NCI-H345 treated with DMSO at 0.1 percent for 48 hours (cell line): ENCODE measurements at regions not wholly inside any gene's neighbourhood (a gene's known extent, or its start where the extent isn't known, plus 50 kb on each side); places are given as distances from the start of the nearest gene placed in this dataset.
"Not testable (repeated sequence)": the region's sequence is repeated elsewhere in the genome, so short reads cannot be mapped to it uniquely, and the experiment has no call there.

Experiments
- DNase-seq: peaks from one replicate; lab custom pipeline; 2025; ENCODE audit not compliant: unreplicated experiment; lab: John Stamatoyannopoulos, UW

DNA sequence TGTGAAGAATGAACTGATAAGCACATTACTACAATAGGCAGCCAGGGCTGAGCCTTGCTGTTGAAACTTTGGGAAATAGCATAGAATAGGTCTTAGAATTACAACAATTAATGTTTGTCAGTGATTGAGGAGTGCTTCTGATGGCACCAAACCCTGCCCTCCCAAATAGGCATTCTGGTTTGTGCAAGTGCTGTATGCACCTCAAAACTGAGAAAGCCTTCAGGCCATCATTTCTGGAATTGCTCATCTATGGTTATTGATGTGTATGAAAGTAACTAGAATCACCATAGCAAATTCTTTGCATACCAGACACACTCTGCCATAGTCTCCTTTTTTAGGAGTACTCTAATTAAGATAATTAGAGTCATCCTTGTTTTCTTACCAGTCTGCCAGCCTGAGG, 585.0 kb upstream of the MBL2 start:
- DNase-seq, result no peak

DNA sequence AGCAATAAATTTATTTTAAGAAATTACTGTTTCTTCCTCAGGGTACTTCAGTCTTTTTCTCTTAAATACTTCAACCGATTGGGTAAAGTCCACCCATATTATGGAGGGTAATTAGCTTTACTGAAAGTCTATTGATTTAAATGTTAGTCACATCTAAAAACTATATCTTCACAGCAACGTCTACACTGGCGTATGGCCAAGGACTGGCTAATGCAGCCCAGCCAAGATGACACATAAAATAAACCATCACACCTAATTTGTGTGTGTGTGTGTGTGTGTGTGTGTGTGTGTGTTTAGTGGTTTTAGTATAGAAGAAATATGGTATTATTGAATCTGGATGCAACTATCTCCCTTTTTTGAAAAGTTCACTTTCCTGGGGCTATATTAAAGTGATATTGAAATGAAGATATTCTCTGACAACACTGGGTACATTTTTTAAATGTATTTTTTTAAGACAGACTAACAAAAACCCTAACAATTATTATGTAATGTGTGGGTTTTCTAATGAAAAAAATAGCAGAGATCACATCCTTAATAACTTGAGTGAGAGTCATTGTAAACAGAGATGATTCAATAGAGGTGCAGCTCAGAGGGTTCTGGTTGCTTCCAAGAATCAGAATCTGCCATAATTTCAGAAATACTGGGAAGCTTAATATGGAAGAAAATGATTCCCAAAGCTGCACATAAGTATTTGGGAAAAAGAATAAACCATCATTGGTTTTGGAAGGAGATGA, 584.2 kb upstream of the MBL2 start:
- DNase-seq, result no peak

DNA sequence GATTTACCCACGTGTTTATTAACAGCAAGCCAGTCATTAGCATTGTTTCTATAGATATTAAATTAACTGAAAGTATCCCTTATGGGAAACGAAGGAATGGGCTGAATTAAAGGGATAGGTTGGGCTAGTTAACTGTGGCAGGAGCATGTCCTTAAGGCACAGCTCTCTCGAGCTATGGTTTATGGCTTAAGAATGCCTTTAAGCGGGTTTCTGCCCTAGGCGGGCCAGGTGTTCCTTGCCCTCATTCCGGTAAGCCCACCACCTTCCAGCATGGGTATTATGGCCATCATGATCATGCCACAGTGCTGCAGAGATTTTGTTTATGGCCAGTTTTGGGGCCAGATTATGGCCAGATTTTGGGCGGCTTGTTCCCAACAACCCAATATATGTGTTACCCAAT, 569.9 kb upstream of the MBL2 start:
- DNase-seq, result not testable (repeated sequence)

DNA sequence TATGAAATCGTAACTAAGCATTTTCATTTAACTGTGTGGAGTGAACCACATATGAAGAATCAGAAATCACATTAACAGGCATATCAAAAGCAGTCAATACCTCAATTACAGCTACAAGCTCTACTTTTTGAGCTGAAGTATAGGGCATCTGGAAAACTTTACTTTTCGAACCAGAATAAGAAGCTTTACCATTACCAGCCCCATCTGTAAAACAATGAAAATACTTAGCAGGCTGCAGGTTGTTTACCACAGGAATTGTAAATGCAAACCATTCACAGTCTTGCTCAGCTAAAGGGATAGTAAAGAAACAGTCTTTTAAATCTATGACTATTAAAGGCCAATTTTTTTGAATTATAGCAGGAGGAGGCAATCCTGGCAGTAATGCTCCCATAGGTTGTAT, 565.6 kb upstream of the MBL2 start:
- DNase-seq, result not testable (repeated sequence)

DNA sequence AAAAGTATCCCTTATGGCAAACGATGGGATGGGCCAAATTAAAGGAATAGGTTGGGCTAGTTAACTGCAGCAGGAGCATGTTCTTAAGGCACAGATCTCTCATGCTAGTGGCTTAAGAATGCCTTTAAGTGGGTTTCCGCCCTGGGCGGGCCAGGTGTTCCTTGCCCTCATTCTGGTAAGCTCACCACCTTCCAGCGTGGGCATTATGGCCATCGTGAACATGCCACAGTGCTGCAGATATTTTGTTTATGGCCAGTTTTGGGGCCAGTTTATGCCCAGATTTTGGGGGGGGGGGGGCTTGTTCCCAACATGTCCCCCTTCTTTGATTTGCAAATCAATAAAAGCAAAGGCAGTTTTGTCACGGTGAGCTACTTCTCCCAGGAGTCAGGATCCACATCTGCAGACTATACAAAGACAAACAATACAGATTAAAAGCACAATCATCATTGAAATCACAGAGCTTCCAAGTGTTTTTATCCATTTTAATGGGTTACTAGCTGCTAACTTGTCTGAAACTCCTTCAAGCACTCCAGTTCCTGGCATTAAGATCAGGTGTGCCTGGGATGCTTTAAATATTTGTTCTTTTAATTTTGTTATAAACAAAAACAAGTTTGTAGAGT, 563.3 kb upstream of the MBL2 start:
- DNase-seq, result not testable (repeated sequence)

DNA sequence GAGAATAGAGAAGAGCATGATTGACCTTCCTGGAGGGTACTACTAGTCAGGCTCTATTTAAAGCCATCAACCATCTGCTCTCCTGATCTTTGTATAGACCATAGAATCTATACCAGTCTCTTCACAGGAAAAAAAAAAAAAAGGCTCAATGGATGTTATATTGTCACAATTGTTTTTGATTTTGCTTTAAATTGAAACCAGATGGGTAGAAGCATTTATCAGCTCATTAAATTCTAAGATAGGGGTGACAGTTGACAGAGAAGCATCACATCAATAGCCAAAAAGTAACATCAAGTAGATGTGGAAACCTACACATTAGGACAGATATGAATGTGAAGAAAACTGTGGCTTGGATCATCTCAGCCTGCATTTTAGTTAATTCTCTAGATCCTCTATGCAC, 558.9 kb upstream of the MBL2 start:
- DNase-seq, result no peak

DNA sequence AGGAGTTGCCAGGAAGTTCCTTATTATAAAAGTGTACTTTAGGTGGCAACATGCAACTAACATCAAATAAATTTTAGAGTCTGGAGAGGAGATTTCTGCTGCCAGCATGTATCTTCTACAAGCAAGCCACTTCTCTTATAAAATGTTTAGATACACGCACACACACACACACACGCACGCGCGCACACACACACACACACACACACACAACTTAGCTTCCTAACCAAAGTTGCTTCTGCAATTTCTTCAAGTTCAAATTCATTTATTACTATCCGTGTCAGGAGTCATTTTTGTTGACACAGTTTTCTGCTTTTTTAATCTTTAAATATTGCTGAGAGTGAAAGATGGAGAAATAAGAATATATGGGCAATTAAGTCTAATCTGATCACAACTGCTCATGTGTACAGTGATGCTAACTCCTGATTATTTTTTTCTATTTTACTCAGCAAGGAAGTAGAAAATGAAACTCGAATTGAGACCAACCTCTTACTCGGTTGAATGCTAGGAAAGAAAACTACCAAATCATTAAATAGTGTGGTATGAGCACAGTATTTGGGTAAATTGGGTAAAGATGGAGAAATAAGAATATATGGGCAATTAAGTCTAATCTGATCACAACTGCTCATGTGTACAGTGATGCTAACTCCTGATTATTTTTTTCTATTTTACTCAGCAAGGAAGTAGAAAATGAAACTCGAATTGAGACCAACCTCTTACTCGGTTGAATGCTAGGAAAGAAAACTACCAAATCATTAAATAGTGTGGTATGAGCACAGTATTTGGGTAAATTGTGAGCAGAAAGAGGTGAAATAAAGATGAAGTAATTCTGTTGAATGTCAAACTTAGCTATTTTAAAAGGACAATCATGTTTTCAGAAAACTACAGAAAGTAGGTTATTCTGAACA, 554.1 kb upstream of the MBL2 start:
- DNase-seq, result not testable (repeated sequence)

DNA sequence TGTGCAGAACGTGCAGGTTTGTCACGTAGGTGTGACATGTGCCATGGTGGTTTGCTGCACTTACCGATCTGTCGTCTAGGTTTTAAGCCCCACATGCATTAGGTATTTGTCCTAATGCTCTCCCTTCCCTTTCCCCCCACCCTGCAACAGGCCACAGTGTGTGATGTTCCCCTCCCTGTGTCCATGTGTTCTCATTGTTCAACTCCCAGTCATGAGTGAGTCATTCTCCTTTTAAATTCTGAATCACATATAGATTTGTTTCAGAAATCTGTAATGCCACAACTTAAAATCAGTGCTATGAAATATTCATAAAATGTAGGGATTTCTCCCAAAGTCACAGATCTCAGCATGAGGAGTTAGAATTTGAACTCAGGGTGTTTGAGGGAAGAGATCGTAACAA, 552.5 kb upstream of the MBL2 start:
- no peak for DNase-seq

DNA sequence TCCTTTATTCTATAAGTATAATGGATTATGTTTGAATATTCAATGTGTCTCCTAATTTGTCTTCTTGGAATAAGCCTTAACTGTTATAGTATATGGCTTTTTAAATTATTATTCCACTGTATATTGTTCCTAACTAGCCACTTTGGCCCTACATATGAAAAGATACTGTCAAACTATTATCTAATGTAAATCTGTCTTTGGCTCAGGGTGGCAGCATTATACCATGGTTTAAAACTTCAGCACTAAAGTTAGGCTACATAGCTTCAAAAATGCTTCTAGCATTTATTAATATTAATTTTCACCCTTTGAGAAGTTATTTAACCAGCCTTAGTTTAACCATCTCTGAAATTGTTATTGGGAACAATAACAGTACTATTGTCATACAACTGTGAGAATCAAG, 543.1 kb upstream of the MBL2 start:
- no peak for DNase-seq

DNA sequence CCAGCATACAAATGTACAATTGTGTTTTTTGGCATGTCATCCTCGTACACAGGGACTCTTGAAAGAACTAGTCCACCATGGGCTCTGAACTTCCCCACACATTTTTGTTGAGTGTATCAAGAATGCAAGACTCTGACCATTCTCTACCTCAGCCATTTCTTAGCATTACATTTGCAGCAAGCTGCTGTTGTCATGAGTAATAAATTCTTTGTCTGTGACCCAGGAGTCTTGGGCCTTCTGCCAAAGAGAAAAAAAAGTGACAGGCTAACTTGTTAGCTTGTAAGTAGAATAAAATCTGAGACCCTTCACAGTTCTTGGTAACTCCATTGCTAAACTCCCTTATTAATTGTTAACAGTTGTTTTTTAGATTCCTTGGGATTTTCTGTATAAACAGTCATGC, 542.3 kb upstream of the MBL2 start:
- DNase-seq, result no peak

DNA sequence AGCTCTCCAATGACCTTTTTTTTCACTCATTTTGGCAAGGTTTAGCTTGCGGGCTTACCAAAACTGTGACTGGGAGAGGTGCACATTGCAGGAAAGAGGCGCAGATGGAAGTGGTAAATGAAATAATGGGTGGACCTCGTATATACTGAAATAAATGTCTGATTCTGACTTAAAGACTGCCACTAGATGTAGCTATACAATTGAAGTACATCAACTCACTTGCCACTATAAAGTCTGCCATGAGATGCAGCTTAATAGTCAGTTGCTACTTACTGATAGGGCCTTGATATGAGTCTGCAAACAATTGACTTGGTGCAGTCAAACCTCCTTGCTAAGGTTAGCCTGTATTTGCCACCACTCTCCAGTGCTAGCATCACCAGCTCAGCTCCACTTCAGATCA, 525.9 kb upstream of the MBL2 start:
- DNase-seq, result no peak

DNA sequence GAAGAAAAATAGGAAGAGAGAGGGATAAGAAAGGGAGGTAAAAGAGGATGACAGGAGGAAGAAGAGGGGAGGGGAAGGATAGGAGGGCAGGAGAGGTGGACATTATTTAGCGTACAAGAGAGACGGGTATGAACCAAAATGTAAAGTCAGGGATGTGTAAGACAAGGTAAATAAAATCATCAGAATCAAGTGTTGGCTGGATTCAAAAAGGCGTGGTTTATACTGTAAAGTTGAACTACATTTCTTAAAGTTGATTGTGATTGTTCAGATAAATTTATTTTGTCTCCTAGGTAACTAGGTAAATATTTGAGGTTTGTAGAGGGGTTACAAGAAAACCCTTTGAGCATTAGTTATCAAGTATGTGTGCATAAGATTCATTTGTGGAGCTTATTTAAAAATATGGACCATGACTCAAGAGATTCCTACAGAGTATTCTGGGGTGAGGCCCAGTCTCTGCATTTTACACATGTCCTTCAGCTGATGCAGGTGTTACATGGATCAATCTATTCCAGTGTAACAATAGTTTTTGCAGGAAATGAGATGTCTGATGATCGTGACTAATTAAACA, 512.1 kb upstream of the MBL2 start:
- no peak for DNase-seq

DNA sequence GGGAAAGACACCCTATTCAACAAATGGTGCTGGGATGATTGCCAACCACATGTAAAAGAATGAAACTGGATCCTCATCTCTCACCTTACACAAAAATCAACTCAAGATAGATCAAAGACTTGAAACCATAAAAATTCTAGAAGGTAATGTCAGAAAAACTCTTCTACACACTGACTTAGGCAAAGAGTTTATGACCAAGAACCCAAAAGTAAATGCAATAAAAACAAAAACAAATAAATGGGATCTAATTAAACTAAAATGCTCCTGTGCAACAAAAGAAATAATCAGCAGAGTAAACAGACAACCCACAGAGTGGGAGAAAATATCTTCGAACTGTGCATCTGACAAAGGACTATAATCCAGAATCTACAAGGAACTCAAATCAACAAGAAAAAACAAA, 504.2 kb upstream of the MBL2 start:
- DNase-seq, result no peak

DNA sequence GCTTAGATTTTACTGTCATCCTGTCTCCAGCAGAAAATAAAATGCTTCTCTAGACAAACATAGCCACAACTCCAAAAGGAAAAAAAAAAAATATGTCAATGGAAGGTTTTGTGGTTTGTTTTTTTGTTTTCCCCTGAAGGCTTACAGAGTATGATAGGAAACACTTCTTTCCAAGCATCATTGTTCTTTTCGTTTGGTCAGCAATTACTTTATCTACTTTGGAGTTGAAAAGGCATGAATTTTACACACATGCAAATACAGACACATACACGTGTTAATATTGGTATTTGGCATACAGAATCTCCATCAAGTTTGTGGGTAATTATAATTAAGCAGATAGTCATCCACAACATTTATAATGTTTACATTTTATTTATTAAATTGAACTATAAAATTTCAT, 496.9 kb upstream of the MBL2 start:
- DNase-seq, result no peak

DNA sequence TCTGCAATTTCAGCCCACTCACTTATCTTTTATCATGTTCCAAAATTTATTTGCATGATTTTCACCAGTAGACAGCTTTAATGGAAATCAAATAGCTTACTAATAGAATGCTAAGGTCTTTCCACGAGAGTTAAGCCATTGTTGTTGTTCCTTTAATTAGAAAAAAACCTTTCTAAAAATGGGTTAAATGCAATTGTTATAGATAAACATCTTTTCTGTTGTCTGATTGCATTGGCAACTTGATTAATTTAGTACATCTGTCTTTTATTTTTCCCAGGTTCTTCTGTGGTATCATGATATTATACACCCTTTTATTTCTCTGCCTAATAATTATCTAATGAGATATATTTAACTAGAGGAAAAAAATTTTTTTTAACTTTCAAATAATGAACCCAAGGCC, 487.6 kb upstream of the MBL2 start:
- no peak for DNase-seq

DNA sequence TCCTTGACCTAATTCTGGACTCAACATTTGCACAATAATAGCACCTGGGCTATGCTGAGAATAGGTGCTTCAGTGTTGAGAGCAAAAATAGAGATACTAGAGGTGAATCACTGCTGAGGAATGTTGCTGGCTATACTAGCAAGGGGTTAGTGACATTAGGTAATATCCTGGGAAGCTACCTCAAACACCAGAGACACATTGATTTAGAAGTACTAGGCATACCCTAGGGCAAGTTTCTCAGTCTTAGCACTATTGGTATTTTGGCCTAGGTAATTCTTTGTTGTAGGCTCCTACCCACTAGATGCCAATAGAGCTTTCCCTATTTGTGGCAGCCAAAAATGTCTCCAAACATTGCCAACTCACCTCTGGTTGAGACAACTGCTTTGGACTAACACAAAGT, 484.0 kb upstream of the MBL2 start:
- DNase-seq, result no peak

DNA sequence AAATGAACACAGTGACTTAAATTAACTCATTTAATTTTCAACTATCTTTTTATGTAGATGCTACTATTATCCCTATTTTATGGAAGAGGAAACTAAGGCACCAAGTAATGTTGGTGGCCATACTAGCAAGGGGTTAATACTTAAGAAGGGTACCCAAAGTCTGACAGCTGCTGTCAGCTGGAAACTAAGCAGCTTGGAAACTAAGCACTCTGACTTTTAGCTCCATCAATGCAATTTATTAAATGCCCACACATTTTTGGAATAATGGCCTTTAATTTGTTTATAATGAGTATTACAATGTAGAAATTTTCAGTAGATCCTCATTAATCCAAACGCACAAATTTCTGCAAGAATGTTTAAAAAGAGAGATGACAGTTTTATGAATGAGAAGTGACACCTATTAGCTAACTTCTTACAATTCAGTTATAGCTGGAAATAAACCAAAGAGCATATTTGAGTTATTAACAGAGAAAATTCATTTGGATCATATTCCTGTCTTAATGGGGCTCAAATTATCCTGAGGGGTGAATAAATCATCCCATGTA, 483.1 kb upstream of the MBL2 start:
- no peak for DNase-seq

DNA sequence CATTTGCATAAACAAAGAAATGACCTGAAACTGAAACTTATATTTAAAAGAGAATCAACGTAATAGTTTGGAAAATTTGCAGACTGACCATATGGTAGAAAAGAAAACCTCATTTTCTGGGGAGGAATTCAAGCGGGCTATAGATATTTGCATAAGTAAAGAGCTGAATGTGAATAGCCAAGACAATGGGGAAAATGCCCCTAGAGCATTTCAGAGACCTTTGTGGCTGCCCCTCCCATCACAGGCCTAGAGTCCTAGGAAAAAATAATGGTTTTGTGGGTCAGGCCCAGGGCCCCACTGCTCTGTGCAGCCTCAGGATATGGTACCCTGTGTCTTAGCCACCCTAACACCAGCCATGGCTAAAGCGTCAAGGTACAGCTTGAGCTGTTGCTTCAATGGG, 480.6 kb upstream of the MBL2 start:
- no peak for DNase-seq

DNA sequence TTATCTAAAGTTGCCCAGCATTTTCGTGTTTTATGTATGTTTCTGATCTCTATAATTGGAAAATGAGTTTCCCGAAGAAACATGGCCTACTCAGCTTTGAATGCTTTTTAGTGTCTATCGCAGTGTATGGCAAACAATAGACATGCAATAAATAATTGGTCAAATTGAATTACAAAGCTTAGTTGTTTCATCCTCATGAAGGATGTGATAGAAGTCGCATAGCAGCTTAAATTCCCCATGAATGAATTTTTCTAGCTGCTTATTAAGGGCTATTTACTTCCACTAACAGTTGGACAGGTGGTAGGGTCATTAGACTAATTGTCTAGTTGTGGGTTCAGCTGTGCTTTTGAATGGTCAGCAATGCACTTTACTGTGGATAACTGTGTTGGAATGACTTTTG, 467.3 kb upstream of the MBL2 start:
- no peak for DNase-seq

DNA sequence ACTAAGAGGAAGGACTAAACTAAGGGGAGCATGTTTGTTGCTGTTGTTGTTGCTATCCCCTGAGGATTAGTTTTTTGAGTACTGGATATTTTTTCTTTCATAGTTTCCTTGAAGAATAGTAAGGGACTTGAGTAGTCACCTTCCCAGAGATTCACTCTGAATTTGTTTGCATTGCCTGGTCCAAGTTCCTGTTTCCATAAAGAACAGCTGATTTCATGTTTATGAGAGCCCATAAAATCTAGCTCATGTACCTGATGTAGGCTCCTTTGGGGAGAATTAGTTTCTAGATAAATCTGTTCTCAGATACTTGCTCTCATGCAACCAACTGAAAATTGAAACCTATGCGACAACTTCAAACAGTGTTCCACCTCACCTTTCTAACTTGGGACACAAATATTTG, 464.4 kb upstream of the MBL2 start:
- DNase-seq, result no peak

DNA sequence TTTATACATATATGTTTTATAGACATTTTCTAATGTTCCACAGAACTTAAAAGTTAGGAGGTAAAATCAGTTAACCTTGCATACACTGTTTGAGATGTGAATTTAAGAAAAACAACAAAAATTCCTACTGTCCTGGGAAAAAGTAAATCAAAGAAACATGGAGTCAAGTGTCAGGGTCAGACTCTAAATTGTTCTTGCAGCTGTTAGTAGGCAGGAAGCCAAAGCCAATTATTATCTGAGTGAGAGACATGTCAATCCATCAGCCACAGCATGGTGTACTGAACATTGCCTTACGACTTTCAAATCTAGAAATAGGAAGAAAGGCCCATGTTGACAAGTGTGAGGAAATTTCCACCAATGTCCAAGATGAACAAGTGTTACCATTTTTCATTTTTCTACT, 461.2 kb upstream of the MBL2 start:
- DNase-seq, result no peak
